ENCODE measurements at regions not wholly inside any gene's neighbourhood (a gene's known extent, or its start where the extent isn't known, plus 50 kb on each side); places are given as distances from the start of the nearest gene placed in this dataset.

DNA sequence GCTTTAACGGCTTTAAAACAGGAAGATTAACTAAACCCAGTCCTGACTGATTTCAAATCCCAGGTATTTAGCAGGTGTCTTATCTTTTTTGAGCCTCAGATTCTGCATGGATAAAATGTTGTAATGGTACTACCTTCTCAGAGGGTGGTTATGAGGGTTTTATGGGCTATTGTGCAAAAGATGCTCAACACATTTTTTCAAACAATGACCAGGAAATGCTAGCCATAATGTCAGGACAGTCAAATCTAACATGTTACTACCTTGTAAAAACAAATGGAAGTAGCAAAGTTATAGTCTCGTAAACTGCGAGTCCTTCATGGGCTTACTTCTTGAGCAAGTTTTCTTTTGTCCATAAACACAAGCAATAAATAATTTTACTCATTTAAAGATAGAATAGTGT lies 162.1 kb upstream of the TFPI start:
- TF ChIP-seq, protein P1, sequence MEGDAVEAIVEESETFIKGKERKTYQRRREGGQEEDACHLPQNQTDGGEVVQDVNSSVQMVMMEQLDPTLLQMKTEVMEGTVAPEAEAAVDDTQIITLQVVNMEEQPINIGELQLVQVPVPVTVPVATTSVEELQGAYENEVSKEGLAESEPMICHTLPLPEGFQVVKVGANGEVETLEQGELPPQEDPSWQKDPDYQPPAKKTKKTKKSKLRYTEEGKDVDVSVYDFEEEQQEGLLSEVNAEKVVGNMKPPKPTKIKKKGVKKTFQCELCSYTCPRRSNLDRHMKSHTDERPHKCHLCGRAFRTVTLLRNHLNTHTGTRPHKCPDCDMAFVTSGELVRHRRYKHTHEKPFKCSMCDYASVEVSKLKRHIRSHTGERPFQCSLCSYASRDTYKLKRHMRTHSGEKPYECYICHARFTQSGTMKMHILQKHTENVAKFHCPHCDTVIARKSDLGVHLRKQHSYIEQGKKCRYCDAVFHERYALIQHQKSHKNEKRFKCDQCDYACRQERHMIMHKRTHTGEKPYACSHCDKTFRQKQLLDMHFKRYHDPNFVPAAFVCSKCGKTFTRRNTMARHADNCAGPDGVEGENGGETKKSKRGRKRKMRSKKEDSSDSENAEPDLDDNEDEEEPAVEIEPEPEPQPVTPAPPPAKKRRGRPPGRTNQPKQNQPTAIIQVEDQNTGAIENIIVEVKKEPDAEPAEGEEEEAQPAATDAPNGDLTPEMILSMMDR (IDR thresholded peaks at IDR 0.05) = no peak
- no peak for TF ChIP-seq POLR2A (IDR thresholded peaks at IDR 0.05)

Measured in heart left ventricle (tissue), 13 donors.